Astrocyte (in vitro differentiated cells and primary cell): ENCODE measurements at regions not wholly inside any gene's neighbourhood (a gene's known extent, or its start where the extent isn't known, plus 50 kb on each side); places are given as distances from the start of the nearest gene placed in this dataset.

Source experiments
- EZH2 ChIP-seq: IDR thresholded peaks from 2 replicates; pipeline ENCODE4 v1.6.1; 2012; ENCODE audit warnings: mild to moderate bottlenecking, low read length, inconsistent platforms; ENCODE audit not compliant: insufficient read depth
- TF ChIP-seq, protein P1 (sequence below): IDR thresholded peaks from 2 replicates; pipeline ENCODE4 v1.5.1; 2011; ENCODE audit warnings: low read depth, mild to moderate bottlenecking, inconsistent platforms, low read length, moderate library complexity; ENCODE audit not compliant: insufficient read depth

DNA sequence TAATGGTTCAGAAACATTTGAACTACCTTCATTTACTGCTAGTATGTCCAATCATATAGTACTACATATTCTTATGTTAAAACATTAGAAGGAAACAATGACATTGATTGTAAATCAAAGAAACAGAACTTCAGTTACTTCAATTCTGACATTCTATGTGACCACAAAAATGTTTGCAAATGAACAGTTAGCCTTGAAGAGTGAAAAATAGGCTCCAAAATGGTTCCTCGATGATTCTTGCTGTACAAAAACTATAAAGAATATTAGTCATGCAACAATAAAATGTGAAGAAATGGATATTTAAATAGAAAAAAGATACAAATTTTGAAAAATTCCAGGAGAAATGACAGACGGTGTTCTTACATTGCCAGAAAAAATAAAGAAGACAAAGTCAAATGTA is 686.9 kb downstream of the BCKDHB start:
- TF ChIP-seq, protein P1, sequence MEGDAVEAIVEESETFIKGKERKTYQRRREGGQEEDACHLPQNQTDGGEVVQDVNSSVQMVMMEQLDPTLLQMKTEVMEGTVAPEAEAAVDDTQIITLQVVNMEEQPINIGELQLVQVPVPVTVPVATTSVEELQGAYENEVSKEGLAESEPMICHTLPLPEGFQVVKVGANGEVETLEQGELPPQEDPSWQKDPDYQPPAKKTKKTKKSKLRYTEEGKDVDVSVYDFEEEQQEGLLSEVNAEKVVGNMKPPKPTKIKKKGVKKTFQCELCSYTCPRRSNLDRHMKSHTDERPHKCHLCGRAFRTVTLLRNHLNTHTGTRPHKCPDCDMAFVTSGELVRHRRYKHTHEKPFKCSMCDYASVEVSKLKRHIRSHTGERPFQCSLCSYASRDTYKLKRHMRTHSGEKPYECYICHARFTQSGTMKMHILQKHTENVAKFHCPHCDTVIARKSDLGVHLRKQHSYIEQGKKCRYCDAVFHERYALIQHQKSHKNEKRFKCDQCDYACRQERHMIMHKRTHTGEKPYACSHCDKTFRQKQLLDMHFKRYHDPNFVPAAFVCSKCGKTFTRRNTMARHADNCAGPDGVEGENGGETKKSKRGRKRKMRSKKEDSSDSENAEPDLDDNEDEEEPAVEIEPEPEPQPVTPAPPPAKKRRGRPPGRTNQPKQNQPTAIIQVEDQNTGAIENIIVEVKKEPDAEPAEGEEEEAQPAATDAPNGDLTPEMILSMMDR = no peak
- TF ChIP-seq EZH2 = no peak
